GM12892 (cell line): ENCODE measurements at regions not wholly inside any gene's neighbourhood (a gene's known extent, or its start where the extent isn't known, plus 50 kb on each side); places are given as distances from the start of the nearest gene placed in this dataset.

Experiments used
- POLR2A ChIP-seq: IDR thresholded peaks from 2 replicates; pipeline ENCODE4 v1.6.1; 2011; ENCODE audit warnings: low read depth, low read length, control low read depth
- POLR2AphosphoS5 ChIP-seq: IDR thresholded peaks from 2 replicates; pipeline ENCODE4 v1.6.1; 2011; ENCODE audit warnings: low read depth, low read length, control low read depth
- TAF1 ChIP-seq: IDR thresholded peaks from 2 replicates; pipeline ENCODE4 v1.6.1; 2011; ENCODE audit warnings: low read depth, mild to moderate bottlenecking, control low read depth, low read length, borderline replicate concordance

DNA sequence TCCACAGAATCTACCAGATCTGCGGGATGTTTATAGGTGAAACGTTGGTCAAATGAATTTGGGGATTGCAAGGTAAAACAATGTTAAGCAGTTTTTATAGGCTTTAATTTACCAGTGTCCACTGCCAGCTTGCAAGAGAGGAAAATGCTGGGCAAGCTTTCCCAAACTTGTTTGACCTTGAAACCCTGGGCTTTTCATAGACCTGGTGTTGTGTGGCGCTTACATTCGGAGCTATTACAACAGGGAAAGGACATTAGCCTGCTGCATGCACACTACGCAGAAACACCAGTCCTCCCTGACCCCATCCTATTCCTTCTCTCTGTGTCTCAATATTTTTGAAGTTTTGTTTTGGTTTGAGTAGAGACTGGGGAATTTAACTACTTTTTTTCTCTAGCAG, 59.6 kb upstream of the AGPS start:
- TF ChIP-seq POLR2A: no peak
- TF ChIP-seq POLR2AphosphoS5: no peak
- TF ChIP-seq TAF1: no peak
